ENCODE measurements at regions not wholly inside any gene's neighbourhood (a gene's known extent, or its start where the extent isn't known, plus 50 kb on each side); places are given as distances from the start of the nearest gene placed in this dataset.

DNA sequence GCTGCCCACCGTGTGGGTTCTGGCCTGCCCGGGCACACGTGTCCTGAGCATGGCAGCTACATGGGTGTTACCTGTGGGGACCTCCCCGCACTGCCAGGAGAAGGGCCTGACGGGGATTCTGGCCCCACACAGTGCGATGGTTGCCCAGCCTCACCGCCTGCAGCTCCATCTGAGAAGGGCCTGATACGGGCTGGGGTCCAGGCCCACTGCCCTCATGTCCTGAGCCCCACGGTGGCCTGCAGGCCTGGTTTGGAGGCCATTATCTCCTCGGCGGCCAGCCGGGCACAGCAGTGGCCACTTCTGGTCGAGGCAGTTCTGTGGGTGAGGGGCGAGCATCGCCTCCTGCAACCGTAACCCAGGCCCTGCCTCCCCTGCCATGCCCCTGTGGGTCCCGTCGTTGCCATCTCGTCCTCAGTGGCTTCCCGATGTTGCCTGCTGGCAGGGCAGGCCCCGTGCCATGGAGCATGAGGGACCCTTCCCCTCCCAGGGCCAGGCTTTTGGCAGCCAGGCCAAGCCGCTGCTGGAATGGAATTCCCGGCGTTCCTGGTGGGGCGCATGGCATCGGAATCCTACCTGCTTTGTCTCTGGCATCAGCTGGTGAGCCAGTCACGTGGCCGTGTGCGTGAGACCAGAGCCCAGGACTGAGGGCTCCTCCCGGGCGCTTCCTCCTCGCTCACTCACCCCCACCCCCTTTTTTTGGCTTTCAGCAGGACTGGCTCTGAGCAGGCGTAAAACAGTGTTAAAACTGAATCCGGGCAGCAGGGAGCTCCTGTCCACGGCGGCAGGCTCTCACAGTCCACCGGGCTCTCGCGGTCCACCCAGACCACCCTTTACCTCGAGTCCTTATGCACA is 71.9 kb upstream of the PPARA start:
- TF ChIP-seq, protein P1, sequence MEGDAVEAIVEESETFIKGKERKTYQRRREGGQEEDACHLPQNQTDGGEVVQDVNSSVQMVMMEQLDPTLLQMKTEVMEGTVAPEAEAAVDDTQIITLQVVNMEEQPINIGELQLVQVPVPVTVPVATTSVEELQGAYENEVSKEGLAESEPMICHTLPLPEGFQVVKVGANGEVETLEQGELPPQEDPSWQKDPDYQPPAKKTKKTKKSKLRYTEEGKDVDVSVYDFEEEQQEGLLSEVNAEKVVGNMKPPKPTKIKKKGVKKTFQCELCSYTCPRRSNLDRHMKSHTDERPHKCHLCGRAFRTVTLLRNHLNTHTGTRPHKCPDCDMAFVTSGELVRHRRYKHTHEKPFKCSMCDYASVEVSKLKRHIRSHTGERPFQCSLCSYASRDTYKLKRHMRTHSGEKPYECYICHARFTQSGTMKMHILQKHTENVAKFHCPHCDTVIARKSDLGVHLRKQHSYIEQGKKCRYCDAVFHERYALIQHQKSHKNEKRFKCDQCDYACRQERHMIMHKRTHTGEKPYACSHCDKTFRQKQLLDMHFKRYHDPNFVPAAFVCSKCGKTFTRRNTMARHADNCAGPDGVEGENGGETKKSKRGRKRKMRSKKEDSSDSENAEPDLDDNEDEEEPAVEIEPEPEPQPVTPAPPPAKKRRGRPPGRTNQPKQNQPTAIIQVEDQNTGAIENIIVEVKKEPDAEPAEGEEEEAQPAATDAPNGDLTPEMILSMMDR (IDR thresholded peaks at IDR 0.05): no peak
- peak in 1 of 2 donors; percentile 35 for TF ChIP-seq POLR2A (IDR thresholded peaks at IDR 0.05)

All from thyroid gland (tissue), 4 donors.